Fibroblast of villous mesenchyme (primary cell): ENCODE measurements at regions not wholly inside any gene's neighbourhood (a gene's known extent, or its start where the extent isn't known, plus 50 kb on each side); places are given as distances from the start of the nearest gene placed in this dataset.

ENCODE experiments used
- DNase-seq: peaks from one replicate; pipeline ENCODE4 v3.0.0-alpha.2; 2010; ENCODE audit warnings: low read depth
- H3K4me3 ChIP-seq: 2 replicates; pipeline ENCODE4 v1.5.1; 2011; ENCODE audit warnings: low read depth, mild to moderate bottlenecking, low read length
- CTCF ChIP-seq: IDR thresholded peaks from 2 replicates; pipeline ENCODE4 v1.5.1; 2012; ENCODE audit warnings: low read depth, mild to moderate bottlenecking, low read length; ENCODE audit not compliant: insufficient read depth

DNA sequence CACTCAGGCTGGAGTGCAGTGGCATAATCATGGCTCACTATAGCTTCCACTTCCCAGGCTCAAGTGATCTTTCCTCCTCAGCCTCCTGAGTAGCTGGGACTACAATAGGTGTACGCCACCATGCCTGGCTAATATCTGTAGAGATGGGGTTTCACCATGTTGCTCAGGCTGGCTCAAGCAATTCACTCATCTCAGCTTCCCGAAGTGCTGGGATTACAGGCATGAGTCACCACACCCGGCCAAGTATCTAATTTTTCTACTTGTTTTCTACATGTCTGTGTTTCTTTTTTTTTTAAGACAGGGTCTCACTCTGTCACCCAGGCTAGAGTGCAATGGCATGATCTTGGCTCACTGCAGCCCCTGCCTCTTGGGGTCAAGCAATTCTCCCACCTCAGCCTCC, 119.7 kb upstream of the MED13L start:
- TF ChIP-seq CTCF: no peak
- peak; percentile 65 for DNase-seq
- H3K4me3 ChIP-seq: no peak overlapping the region

DNA sequence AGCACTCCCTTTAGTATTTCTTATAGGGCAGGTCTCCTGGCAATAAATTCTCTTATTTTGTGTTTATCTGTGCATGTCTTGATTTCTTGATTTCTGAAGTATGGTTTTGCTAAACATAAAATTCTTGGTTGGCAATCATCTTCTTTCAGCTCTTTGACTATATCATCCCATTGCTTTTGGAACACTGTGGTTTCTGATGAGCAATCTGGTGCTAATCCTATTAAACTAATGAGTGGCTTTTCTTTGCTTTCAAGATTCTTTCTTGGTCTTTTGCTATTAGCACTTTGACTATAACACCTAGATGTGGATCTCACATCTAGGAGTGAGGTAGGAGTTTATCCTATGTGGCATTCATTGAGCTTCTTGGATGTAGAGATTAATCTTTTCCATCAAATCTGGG, 120.7 kb upstream of the MED13L start:
- no peak overlapping the region for H3K4me3 ChIP-seq
- TF ChIP-seq CTCF: no peak

GRCh38 chr12:116399055-116399454, 121.6 kb upstream of the MED13L start:
- TF ChIP-seq CTCF: no peak
- DNase-seq: no peak
- H3K4me3 ChIP-seq: no peak overlapping the region

More for the DNA sequence above, 120.7 kb upstream of the MED13L start:
- DNase-seq: no peak

DNA sequence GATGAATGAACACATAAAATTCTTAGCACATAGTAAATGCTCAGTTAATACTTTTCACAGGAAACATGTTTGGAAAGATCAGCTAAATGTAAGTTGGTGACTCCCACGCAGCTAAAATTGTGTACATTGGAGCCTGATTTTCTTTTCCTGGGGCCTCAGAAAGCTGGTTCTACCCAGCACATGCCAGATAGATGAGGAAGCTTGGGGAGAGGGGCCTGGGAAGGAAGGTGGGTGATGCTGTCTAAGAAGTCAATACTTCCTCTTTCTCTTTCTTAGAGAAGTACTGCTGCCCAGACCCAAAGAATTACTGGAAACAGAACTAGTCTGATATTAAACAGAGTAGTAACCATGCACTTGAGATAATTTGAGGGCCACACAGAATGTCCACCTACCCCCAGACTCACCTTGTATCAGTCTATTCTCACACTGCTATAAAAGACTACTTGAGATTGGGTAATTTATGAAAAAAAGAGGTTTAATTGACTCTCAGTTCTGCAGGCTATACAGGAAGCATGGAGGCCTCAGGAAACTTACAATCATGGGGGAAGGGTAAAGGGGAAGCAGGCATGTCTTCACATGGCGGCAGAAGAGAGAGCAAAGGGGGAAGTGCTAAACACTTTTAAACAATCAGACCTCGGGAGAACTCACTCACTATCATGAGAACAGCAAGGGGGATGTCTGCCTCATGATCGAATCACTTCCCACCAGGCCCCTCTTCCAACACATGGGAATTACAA, 123.3 kb upstream of the MED13L start:
- no peak overlapping the region for H3K4me3 ChIP-seq
- DNase-seq: no peak
- TF ChIP-seq CTCF: no peak

- no peak for DNase-seq
- H3K4me3 ChIP-seq: no peak overlapping the region
- TF ChIP-seq CTCF: no peak
Observed at GRCh38 chr12:116401565-116401964, 124.1 kb upstream of the MED13L start.

GRCh38 chr12:116402163-116402939, 124.9 kb upstream of the MED13L start:
- DNase-seq: no peak
- no peak overlapping the region for H3K4me3 ChIP-seq
- no peak for TF ChIP-seq CTCF
